ENCODE measurements at regions not wholly inside any gene's neighbourhood (a gene's known extent, or its start where the extent isn't known, plus 50 kb on each side); places are given as distances from the start of the nearest gene placed in this dataset.
"Not testable (repeated sequence)": the region's sequence is repeated elsewhere in the genome, so short reads cannot be mapped to it uniquely, and the experiment has no call there.

DNA sequence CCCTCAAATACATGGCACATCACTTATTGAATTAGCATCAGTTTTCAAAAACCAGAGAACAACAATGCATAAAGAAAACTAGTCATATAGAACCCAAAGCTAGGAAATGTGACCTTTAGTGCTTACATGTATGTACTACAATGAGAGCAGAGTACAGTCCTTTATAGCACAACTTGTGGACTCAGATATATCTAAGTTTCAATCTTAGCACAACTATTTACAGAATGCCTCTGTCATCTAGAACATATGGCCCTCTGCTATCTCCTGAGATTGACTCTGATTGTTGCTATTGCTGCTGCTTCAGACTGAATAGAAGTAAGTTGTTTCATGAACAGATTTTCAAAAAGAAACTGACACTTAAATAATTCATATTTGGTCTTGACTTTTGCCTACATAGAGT, 1536.2 kb downstream of the EFNA5 start:
- no peak for DNase-seq (ENCODE audit: low read depth)

DNA sequence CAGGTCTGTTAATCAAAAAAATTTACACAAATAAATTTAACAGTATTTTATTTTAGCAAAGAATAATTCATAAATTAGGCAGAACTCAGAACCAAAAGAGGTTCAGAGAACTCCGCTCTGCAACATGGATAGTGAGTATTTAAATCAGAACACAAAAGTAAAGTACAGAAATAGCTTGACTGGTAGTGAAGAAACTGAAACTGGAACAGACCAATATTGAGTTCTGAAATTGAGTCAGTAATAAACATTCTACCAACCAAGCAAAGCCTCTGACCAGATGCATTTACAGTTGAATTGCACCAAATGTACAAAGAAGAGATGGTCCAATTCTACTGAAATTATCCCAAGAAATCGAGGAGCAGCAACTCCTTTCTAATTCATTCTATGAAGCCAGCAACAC, 1542.8 kb downstream of the EFNA5 start:
- DNase-seq (ENCODE audit: low read depth) = no peak

DNA sequence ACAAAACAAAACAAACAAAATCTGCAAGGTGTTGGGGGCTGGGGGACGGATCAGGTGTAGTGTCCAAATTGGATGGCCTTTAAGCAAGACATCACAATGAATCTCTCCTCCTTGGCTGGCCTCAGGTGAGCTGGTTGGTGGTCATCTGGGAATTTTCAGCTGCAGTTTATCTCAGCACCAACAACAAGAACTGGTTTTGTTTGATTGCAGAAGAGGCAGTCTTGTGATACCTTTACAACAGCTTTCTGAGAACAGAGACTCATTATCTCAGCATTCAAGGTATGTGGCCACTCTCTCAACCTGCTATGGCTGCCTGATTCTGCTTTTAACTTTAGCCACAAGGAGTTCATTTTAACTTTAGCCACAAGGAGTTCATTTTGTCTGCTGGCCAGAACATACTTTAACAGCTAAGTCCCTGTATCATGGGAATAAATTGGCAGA, 1543.4 kb downstream of the EFNA5 start:
- DNase-seq (ENCODE audit: low read depth) = no peak

DNA sequence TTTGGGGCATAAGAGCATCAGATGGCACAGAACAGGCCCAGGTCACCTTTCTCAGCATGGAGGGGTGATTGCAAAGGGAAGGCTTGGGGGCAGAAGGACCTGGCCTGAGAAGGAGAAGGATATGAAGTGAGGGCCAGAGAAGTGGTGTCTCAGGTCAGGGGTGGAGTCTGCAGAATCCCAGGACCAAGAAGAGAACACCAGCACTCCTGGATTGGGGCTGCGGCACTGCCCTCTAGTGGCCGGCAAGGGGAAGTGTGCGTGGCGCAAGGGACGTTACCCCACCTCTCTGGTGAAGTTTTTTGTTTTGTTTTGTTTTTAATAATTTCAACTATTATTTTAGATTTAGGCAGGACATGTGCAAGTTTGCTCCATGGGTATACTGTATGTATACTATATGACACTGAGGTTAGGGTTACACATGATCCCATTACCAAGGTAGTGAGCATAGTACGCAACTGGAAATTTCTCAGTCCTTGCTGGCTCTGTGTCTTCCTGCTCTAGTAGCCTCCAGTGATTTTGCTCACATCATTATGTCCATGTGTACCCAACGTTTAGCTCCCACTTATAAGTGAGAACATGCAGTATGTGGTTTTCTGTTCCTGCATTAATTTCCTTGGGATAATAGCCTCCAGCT, 1548.6 kb downstream of the EFNA5 start:
- DNase-seq (ENCODE audit: low read depth) = no peak

DNA sequence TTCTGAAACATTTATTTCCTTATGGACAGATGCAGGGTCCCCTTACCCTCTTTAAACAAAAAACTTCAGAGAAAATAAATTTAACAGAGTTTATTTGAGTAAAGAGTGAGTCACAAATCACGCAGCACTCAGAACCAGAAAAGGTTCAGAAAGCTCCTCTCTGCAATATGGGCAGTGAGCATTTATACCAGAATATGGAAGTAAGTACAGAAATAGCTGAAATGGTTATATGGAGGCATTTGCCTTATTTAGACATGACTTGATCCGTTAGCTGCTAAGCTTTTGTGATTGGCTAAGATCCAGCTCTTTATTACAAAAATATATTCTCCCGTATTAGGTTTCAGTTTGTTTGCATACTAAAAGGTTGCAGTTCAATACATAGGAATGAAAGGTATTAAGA, 1554.1 kb downstream of the EFNA5 start:
- no peak for DNase-seq (ENCODE audit: low read depth)

DNA sequence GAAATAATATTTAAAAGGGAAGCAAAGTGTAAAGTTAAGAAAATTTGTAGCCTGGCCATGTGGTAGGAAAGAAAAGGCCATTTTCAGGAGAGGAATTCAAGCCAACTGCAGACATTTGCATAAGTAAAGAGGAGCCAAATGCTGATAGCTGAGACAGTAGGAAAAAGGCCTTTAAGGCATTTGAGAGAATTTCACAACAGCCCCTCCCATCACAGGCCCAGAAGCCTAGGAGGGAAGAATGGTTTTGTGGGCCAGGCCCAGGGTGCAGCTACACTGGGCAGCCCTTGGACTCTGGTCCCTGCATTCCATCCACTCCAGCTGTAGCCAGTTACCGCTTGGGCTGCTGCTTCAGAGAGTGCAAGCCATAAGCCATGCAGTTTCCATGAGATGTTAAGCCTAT, 1556.8 kb downstream of the EFNA5 start:
- no peak for DNase-seq (ENCODE audit: low read depth)

DNA sequence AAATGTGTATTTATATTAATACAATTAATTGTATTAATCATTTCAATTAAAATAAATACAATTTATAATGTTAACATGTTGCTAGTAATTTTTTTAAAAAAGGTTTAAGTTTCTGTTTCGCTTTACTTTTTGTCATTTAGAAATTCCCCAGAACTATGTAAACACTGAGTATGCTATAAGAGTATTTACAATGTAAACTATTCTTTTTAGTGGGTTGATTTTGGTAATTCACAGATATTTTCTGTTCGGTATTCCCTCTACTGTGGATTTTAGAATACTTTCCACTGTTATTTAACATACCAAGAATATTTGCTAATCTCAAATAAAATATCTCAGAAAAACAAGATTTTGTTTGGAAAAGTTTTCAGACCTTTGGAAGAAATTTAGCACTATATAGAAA, 1564.4 kb downstream of the EFNA5 start:
- no peak for DNase-seq (ENCODE audit: low read depth)

DNA sequence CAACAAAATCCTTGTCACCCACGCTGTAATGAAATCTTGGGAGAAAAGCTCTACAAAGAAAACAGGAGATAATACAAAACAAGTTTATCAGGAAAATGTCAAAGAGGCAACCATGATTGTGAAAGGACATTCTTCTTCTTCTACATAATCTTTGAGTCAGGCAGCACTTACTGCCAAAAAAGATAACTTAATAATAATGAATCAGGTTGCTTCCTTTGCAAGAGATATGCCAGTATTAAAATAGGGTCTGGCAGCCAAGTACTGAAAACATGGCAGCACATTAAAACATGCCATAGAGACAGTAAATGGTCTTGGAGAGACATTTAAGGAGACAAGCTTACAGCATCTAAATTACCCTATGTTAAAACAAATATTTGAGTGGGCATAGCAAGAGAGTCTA, 1573.4 kb downstream of the EFNA5 start:
- no peak for DNase-seq (ENCODE audit: low read depth)

DNA sequence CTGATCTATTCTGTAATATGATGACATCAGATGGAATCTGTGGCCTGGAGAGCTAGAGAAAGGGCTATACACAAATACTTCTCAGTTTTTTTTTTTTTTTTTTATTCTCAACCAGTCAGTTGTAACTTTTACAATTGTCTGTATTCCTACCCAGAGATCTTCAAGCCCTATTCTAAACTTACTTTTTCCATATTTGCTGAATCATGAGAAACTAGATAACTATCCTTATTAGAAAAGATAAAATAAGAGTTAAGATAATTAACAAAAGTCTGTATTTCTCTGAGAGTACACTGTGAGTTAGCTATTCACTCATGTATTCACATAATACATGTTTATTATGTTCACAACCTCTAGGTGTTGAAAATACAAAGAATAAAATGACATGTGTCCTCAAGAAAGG, 1575.9 kb downstream of the EFNA5 start:
- DNase-seq (ENCODE audit: low read depth) = no peak

DNA sequence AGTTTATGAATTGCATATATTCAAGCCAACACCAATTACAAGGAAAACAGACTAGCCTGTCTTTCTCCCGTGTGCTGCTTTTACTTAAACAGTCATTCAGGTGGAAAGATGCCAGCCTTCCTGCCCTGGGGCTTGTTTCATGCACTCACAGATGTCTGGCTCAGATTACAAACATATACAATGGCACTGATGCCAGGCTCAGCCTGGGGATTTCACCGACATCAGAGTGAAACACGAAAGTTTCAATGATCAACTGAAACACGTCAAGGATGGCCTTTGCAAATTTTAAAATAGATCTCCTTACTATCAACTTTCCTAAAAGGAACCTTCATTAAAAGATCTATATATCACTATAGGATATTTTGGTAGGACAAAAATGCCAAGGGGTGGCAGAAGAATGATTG, 1576.5 kb downstream of the EFNA5 start:
- no peak for DNase-seq (ENCODE audit: low read depth)

DNA sequence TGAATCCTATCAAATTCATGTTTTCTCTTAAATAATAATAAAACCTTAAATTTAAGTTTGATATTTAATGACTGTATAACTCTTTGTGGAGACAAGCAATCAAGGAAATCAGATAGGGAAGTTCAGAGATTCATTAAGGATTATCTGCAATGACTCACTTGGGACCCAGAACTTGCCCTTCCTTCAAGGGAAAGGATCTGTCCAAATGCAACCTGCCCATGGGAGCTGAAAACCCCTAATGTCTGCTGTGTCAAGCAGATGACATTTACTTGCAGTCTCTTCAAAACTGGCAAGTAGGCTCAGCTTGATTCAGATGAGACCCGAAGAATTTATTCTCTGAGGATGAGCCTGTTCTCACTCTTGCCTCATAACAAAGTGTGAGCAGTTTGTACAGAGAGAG, 1577.6 kb downstream of the EFNA5 start:
- DNase-seq (ENCODE audit: low read depth) = no peak

DNA sequence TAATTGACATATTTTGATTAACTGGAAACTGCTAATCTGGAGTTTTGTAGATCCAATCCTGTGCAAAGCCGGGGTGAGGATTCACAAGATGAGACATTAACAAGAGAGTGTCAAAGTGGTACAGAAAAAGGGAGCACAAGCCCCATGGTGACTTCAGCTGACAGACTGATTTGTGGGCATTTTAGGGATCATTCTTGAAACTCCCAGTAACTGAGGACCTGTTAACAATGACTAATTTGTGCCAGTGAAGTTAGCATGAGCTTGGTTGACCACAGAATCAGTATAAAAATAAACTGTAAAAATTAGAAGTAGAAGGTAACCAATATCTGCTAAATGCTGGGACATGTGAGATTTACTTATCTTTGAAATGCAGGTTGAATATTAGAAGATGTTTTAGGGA, 1578.3 kb downstream of the EFNA5 start:
- no peak for DNase-seq (ENCODE audit: low read depth)

DNA sequence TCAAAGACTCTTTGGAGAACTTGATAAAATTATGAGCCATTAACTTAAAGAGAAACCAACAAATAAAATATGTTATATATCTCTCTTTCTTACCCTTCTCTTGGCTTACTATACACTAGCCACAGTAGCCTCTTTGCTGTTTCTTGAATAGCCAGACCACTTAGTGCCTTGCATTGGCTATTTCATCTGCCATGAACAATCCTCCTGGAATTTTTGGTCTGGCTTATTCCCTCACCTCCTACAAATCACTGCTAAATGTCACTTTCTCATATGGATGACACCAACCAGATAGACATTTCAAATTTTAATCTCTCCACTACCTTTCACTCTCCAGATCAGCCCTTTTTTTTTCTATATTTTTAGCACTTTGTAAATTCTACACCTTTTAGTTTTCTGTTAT, 1581.7 kb downstream of the EFNA5 start:
- DNase-seq (ENCODE audit: low read depth) = no peak

DNA sequence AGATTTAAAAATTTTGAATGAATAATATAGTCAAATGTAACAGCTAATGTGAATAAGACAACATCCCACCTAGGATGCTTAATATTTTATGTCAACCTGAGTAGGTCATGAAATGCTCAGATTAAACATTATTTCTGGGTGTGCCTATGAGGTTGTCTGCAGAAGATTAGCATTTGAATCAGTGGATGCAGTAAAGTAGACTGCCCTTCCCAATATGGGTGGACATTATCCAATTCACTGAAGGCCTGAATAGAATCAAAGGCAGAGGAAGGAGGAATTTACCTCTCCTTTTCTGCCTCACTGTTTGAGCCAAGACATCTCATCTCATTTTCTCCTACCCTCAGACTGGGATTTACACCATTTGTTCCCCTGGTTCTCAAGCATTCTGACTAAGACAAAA, 1582.3 kb downstream of the EFNA5 start:
- DNase-seq (ENCODE audit: low read depth) = no peak

DNA sequence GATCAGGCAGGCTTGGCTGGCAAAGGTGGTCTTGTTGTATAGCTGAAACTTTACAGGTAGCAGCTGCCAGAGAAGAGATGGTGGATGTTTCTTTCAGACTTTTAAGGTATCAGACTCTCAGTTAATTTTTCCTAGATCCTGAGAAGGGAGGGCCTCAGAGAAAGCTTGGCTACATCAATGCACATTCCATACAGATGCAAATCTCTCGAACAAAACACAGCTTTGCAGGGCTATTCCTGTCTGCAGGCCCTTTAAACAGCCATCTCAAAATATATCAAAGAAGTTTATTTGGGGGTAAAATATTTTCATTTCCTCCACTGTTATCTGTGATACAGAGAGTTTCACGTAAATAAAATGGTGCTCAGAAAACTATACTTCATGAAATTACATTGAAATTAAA, 1584.4 kb downstream of the EFNA5 start:
- DNase-seq (ENCODE audit: low read depth) = no peak

DNA sequence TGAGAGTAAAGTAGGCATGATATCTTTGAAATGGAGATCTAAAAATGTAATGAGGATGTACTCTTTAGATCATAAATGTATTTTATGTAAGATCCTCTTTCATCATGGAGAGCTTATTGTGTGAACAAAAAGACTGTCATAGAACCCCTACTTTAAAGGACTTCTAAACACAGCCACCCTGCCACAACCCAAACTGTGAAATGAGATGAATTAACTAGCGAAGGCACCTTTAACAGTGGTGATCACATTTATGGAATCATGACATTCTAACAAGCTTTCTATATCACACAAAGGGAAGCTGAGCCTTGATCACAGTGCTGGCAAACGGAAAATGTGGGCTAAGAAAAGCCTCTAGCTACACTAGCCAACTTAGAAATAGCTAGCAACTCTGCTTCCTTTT, 1585.2 kb downstream of the EFNA5 start:
- no peak for DNase-seq (ENCODE audit: low read depth)

DNA sequence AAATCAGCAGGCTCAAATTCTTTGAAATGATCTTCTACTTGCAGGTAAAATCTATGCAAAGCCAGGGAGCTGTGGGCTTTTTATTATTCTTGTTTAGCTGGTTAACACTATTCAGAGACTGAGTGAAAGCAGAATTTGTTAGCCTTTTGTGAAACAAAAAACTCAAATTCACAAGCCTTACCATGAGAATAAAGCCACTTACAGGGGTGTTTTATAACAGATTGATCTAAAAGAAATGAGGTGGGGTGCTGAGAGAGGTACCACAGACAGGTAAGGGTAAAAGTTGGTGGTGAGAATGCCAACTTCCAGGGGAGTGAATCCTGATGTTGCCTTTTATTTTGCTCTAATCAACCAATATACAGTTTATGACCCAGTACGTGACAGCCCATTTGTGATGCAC, 1585.6 kb downstream of the EFNA5 start:
- DNase-seq (ENCODE audit: low read depth) = no peak

DNA sequence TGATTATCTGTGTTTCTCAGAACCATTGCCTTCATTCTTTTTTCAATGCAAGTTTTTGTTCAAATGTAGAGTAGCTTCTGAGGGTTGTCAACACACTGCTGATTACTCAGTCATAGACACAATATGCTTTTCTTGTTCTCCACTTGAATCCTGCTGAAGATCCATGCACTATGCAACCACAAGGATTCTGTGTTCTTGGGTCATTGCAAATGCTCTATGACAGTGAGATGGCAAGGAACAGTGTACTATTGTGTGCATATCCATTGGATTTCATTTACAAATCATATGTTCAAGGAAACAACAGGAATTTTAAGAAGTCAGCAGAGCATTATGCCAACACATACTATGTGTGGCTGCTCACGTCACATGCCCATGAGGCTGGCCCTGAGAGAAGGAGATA, 1590.2 kb downstream of the EFNA5 start:
- no peak for DNase-seq (ENCODE audit: low read depth)

DNA sequence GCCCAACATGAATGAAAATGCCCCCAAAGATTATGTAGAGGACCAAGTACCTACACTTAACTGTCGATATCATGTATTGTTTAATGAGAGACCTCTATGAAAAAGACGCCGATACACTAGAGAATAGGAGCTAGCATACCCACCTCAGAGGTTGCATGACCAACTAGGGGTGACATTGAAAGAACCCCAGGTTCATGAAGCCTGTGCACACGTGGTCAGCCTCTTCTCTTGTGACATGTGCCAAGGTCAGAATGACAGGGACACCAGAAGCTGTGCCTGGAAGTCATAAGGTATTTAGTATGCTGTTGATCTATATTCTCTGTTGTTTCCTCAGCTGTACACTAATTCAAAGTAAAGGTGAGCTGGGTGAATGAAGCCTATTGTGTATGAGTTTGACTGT, 1594.1 kb downstream of the EFNA5 start:
- no peak for DNase-seq (ENCODE audit: low read depth)

DNA sequence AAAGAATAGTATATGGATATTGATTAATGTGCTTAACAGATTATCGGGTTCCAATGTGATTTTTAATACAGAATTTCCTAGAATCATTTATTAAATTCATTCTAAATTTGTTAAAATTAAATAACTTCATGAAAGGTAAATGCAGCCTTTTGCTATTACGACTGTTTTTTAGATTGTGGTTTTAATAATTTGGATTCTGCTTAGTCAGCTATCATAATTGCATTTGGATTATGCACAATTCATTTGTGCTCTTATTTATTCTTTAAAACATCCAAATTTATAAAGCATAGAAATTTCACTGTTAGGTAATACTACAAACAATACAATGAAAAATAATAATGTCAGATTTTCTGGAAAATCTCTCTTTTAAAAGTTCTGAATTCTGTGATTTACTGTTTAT, 1598.5 kb downstream of the EFNA5 start:
- DNase-seq (ENCODE audit: low read depth) = no peak

DNA sequence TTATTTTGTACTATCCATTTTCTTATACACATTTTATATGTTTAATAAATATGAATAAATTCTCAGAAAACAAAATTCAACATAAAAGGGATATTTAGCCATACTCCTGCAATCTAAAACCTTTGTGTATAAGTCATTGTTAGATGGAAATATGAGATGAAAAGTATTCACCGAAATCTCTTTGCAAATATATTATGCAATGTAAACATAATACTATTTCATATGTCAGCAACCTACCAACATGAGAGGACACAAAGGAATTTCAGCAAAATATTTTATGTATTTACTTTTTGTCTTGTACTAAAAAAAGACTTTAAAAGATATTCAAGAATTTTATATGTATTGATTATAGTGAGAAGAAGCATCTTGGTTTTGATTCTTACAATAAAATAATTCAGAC, 1623.4 kb downstream of the EFNA5 start:
- no peak for DNase-seq (ENCODE audit: low read depth)

DNA sequence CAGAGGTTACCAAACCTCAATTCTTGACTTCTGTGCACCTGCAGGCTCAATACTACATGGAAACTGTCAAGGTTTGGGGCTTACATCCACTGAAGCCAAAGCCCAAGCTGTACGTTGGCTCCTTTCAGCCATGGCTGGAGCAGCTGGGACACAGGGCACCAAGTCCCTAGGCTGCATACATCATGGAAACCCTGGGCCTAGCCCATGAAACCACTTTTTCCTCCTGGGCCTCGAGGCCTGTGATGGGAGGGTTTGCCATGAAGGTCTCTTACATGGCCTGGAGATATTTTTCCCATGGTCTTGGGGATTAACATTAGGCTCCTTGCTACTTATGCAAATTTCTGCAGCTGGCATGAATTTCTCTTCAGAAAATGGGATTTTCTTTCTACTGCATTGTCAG, 1638.7 kb downstream of the EFNA5 start:
- DNase-seq (ENCODE audit: low read depth) = not testable (repeated sequence)

DNA sequence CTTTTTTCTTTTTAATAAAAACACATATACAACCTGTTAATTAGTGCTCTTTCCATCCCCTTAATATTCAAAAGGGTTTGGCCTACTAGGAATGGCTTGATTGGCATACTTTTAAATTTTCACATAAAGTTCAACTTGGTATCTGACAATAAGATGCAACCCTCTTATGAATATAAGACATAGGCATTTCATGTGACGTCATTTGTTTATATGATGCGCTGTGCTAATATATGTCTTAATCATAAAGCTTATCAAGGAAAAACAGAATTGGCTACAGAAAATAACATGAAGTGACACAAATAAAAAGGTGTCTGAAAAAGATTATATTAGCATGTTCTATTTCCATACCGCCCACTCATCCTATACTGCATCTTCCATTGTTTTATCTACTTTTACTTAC, 1642.4 kb downstream of the EFNA5 start:
- DNase-seq (ENCODE audit: low read depth) = no peak

DNA sequence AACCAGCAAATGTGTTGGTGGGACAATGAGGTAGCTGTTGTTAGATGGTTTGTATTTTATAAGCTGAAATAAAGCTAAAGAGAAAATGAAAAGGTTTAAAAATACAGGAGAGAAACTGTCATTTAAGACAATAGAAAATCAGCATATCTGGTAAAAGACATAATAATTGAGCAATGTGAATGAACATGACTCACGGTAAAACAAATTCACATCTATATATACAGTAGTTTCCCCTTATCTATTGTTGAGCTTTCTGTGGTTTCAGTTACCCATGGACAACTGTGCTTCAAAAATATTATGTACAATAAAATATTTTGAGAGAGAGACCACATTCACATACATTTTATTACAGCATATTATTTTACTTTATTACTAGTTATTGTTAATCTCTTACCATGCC, 1649.8 kb downstream of the EFNA5 start:
- DNase-seq (ENCODE audit: low read depth) = no peak

DNA sequence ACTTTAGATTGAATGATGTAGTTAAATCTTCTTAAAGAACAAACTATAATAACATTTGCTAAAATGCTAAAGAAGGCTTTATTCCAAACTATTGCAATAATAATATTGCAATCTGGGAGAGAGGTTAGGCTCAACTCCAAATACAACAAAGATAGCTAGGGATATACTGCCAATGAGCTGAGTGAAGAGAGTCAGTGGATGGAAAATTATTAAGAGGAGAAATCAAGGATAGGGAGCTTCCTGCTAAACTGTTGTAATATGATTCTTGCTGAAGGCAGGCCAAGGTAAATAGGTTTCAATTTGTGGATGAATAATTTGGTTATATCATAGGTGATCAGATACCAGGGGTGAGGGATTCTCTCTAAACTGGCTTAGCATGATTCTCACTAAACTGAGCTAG, 1651.5 kb downstream of the EFNA5 start:
- peak; percentile 47 for DNase-seq (ENCODE audit: low read depth)
